Panc1 (cell line): ENCODE measurements at regions not wholly inside any gene's neighbourhood (a gene's known extent, or its start where the extent isn't known, plus 50 kb on each side); places are given as distances from the start of the nearest gene placed in this dataset.

Source experiments
- ATAC-seq: fragments of 200-7000 bp; cut with Tn5 transposase; 2 replicates; pipeline ENCODE4 v1.9.1; 2020; ENCODE audit warnings: mild to moderate bottlenecking, moderate library complexity
- BruUV-seq: library from RNA; stranded (reverse); fragments of 400-500 nt; replicated peaks from 2 replicates; lab custom pipeline; 2021; lab: Mats Ljungman, UMichigan
- CTCF ChIA-PET: fragments of 300-600 bp; sonication (Branson Sonifier 250); formaldehyde crosslinking; loops from one replicate; lab custom pipeline; 2022; ENCODE audit warnings: antibody characterized with exemption; lab: Charles Lee
- POLR2A ChIA-PET: fragments of 300-600 bp; sonication (Branson Sonifier 250); formaldehyde crosslinking; loops from one replicate; lab custom pipeline; 2022; ENCODE audit warnings: antibody characterized with exemption; lab: Charles Lee
- DNase-seq: peaks from one replicate; pipeline ENCODE4 v3.0.0-alpha.2; 2010; ENCODE audit warnings: low read depth, low spot score
- H3K27ac ChIP-seq: 2 replicates; pipeline ENCODE4 v1.5.1; 2011; ENCODE audit warnings: mild to moderate bottlenecking, low read length, inconsistent platforms
- H3K27me3 ChIP-seq: fragments of 200-500 bp; sonication (Bioruptor generic); 2 replicates; pipeline ENCODE4 v1.6.0; 2014; ENCODE audit warnings: low read length, inconsistent platforms; ENCODE audit not compliant: control insufficient read depth, insufficient read depth
- H3K36me3 ChIP-seq: fragments of 200-500 bp; sonication (Bioruptor generic); 2 replicates; pipeline ENCODE4 v1.5.1; 2014; ENCODE audit warnings: inconsistent platforms, mild to moderate bottlenecking, low read length, moderate library complexity; ENCODE audit not compliant: control insufficient read depth, insufficient read depth
- H3K4me1 ChIP-seq: 2 replicates; pipeline ENCODE4 v1.5.1; 2011; ENCODE audit warnings: inconsistent platforms, mild to moderate bottlenecking, low read length, moderate library complexity; ENCODE audit not compliant: control insufficient read depth, insufficient read depth
- H3K4me3 ChIP-seq, 2 experiments: 2 replicates each; pipeline ENCODE4 v1.5.1; 2011 to 2012; ENCODE audit warnings: low read depth in 2 of 2, low read length in 2 of 2, mild to moderate bottlenecking in 2 of 2, inconsistent platforms in 1 of 2, moderate library complexity in 1 of 2
- H3K9me3 ChIP-seq: fragments of 200-500 bp; sonication (Bioruptor generic); 2 replicates; pipeline ENCODE4 v1.5.1; 2014; ENCODE audit warnings: low read depth, mild to moderate bottlenecking, inconsistent platforms, low read length, moderate library complexity; ENCODE audit not compliant: control insufficient read depth, insufficient read depth
- CTCF ChIP-seq: fragments of 450-650 bp; IDR thresholded peaks from 2 replicates; pipeline ENCODE4 v1.5.1; 2017; ENCODE audit warnings: mild to moderate bottlenecking
- POLR2AphosphoS5 ChIP-seq: IDR thresholded peaks from 2 replicates; pipeline ENCODE4 v1.6.1; 2012; ENCODE audit warnings: mild to moderate bottlenecking, low read depth, low read length, moderate library complexity
- REST ChIP-seq, 2 experiments: IDR thresholded peaks; 2 replicates each; pipeline ENCODE4 v1.6.1; 2011 to 2012; ENCODE audit warnings: low read depth in 2 of 2, control low read depth in 1 of 2, low read length in 1 of 2, mild to moderate bottlenecking in 1 of 2, moderate library complexity in 1 of 2; ENCODE audit not compliant: insufficient read depth in 1 of 2
- SIN3A ChIP-seq: IDR thresholded peaks from 2 replicates; pipeline ENCODE4 v1.6.1; 2012; ENCODE audit warnings: low read depth, mild to moderate bottlenecking, low read length, moderate library complexity, borderline replicate concordance; ENCODE audit not compliant: insufficient read depth
- TCF7L2 ChIP-seq: IDR thresholded peaks from 2 replicates; pipeline ENCODE4 v1.6.1; 2011; ENCODE audit warnings: mild to moderate bottlenecking, low read depth, low read length, inconsistent platforms
- in situ Hi-C: cut with HindIII; loops from 2 replicates; pipeline ENCODE4 v1.10.0; 2016; ENCODE audit warnings: low sequenced_read_pairs, low pct_unique_long_range_greater_than_20kb
- intact Hi-C: fragments of 100-400 bp; cut with micrococcal nuclease; formaldehyde crosslinking; loops from one replicate; pipeline ENCODE4 v1.10.0; 2022; ENCODE audit not compliant: unreplicated experiment

- TF ChIP-seq CTCF (no peak), POLR2AphosphoS5 (no peak), REST (IDR thresholded peaks at IDR 0.05; ENCODE audit: insufficient read depth in 1 of 2, low read depth in 2 of 2, low read length in 1 of 2) (no peak), TCF7L2 (no peak), SIN3A (no peak)
- no peak overlapping the region for H3K4me3 ChIP-seq
- BruUV-seq: no TSS peak
- H3K9me3 ChIP-seq: no peaks in the 10 kb centered on the region
- POLR2A ChIA-PET: no interaction called here
- H3K36me3 ChIP-seq: no peaks in the 10 kb centered on the region
- in situ Hi-C loops: no loop called here
- no peaks in the 10 kb centered on the region for H3K4me1 ChIP-seq
- CTCF ChIA-PET: no interaction called here
- no peak overlapping the region for H3K27ac ChIP-seq
- H3K27me3 ChIP-seq: peaks cover 2% of the 10 kb centered on the region; the same call in 1 of the 2 replicates
- DNase-seq: no peak
- ATAC-seq: no peak
- intact Hi-C loops: no loop called here
These were observed 136.6 kb upstream of the TBCA start for GRCh38 chr5:77912721-77913120.

GRCh38 chr5:77910602-77911188 lies 134.6 kb upstream of the TBCA start:
- POLR2A ChIA-PET: no interaction called here
- no TSS peak for BruUV-seq

More at GRCh38 chr5:77910602-77911188, 134.6 kb upstream of the TBCA start:
- Histone ChIP-seq H3K27ac (no peak overlapping the region), H3K4me3 (no peak overlapping the region), H3K4me1 (no peaks in the 10 kb centered on the region), H3K9me3 (no peaks in the 10 kb centered on the region), H3K27me3 (peaks cover 2% of the 10 kb centered on the region; the same call in 1 of the 2 replicates), H3K36me3 (no peaks in the 10 kb centered on the region)
- no peak for TF ChIP-seq SIN3A
- no peak for TF ChIP-seq TCF7L2
- no peak for TF ChIP-seq CTCF
- TF ChIP-seq POLR2AphosphoS5: no peak
- TF ChIP-seq REST (IDR thresholded peaks at IDR 0.05; ENCODE audit: insufficient read depth in 1 of 2, low read depth in 2 of 2, low read length in 1 of 2): no peak
- ATAC-seq (no peak), DNase-seq (no peak)
- in situ Hi-C loops: no loop called here
- CTCF ChIA-PET: no interaction called here
- intact Hi-C loops: no loop called here
